OCI-M2 (cell line): ENCODE measurements at regions not wholly inside any gene's neighbourhood (a gene's known extent, or its start where the extent isn't known, plus 50 kb on each side); places are given as distances from the start of the nearest gene placed in this dataset.

Source experiments
- DNase-seq: peaks from one replicate; lab custom pipeline; 2025; ENCODE audit not compliant: unreplicated experiment; lab: John Stamatoyannopoulos, UW

DNA sequence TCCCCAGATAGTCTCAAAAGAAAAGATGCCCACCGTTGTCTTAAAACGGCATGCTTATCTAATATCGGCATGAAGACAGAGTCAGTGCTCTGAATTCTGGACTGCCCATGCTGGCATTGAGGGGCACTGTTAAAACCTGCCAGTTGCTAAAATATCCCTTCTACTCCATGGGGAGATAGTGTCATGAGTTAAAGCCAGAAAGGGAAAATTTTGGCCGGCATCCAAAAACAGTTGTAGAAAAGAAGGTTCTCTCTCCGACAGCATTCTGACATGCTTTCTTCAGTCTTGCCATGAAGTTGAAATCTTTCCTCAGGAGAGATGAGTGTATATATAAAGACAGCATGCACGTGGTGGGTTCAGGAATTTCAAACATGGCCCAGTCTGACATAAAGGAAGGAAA lies 401.3 kb upstream of the PIK3C3 start:
- DNase-seq = no peak

DNA sequence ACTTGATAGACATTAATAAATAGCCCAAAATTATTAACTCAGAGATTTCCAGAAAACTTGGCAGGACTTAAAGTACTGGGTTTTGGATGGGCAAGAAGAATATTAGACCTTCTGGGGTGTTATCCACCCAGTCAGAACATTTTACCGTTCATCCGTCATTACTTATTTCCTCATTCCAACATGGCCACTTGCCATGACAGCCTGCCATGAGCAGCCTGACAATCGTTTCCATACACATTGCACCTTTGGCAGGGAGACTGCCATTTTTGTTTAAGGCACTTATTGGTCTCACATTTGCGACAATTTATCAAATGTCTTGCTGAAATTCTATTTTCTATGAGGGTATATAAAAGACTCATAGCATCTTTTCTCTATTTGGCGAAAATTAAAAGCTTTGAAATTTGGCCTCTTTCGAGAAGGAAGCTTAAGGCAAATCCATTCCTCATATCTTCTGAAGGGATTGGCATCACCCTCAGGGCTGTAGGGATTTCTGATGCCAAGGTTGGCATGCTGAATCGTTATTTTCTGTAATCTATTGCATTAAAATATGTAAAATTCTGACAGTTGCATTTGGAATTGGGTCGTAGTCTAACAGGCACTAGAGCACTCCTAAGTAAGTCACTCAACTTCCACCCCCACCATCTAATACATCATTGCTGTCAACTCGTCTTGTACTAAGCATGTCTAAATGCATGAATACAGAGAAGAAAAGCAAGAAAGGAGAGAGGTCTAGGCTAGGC lies 406.3 kb upstream of the PIK3C3 start:
- no peak for DNase-seq

DNA sequence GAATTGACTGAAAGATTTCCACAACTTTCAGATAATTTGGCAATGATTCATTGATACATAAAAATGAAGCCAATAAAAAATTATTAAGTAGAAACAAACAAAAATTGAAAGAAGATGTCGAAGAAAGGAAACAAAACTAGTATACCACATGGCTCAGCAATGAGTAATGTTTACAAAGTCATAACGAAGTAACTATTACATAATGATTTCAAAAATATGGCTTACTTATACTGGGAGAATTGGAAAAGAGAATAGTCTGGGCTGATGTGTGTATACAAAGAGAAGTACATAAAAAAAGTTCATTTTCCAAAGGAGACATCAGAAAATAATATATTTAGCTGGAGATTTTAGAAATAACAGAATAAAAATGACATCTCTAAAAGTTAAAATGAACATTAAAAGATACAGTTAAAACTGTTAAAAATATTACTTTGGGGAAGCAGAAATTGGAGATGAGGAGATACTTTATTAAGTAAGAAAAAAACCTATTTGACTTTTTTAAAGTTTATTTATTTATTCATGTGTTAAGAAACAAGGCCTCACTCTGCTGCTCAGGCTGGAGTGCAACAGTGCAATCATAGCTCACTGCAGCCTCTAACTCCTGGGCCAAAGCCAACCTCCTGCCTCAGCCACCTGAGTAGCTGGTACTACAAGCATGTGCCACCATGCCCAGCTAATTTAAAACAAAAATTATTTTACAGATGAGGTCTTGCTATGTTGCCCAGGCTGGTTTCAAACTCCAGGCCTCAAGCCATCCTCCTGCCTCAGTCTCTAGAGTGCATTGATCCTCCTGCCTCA lies 409.7 kb upstream of the PIK3C3 start:
- DNase-seq = no peak

DNA sequence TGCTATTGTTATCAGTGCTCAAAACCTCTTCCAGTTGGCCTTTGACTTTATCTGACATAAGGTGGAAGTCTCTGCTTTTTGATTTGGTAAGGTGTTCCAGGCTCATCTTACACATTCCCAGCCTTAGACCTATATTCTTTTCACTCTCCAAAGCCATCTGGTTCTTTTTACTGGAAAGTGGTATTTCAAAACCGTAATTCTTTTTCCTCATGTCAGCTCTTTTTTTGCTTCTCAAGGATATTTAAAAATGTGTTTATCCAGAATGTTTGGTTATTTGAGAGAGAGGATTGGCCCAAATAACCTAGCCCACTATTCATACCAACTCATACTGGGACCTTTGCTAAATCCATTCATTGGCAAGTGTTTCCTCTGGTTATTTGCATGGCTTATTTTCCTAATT lies 411.2 kb upstream of the PIK3C3 start:
- no peak for DNase-seq

DNA sequence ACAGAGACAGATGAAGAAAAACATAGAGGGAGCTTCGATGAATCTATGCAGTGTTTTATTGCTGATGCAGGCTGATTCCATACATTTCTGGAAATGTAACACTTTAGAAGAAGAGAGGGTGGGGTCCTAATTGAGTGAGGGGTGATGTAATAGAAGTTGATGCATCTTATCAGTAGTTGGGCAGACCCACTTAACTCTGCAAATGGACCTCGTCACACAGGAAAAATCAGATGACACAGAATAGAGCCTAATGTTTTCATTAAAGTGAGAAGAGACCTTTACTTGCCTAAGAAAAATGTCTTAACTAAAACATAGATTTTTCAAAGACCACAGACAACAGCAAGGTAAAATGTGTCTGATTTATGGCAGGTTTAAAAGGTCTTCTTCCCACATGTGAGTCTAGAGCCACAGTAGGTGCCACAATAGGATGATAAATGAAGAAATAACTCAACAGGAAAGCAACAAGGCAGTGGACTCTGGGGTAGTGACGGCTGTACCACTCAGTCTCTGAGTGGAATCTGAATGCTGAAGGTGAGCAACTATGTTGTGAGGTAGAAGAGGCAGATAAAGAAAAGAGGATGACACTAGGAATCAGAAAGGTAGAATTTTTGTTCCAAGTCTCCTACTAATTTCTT lies 414.7 kb upstream of the PIK3C3 start:
- no peak for DNase-seq

DNA sequence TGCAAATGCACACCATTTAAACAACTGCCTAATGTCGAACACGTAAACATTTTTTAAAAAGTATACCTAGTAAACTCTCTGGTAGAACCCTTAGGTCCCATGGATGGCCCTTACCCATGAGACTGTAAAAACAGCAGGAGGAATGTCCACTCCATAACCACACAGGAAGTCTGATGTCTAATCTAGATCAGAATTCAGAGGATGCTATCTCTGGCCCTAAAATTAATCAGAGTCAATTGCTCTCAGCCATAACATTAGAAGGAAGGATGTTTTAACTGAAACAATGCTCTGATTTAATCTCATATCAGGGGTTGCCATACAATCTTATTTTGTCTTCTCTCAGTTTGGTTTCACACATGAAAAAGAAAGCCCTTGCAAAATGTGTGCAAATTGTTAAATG lies 416.3 kb upstream of the PIK3C3 start:
- DNase-seq = no peak

DNA sequence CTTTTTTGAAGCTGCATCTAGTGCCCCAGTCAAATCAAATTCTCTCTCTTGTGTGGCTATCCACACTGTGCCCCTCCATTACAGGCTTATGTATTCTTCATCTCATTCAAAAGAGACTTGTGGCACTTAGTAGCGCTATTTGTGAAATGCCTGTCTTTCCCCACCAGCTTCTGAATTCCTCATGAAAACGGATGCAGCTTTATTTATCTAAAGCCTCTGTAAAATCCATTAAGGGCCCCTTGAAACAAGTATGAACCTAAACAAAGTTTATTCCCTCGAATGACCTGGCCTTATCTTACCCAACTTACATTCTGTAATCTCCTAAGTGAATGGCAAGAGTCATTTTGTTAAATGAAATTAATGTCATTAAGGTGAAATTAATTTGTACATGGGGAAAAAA lies 417.4 kb upstream of the PIK3C3 start:
- DNase-seq = no peak

DNA sequence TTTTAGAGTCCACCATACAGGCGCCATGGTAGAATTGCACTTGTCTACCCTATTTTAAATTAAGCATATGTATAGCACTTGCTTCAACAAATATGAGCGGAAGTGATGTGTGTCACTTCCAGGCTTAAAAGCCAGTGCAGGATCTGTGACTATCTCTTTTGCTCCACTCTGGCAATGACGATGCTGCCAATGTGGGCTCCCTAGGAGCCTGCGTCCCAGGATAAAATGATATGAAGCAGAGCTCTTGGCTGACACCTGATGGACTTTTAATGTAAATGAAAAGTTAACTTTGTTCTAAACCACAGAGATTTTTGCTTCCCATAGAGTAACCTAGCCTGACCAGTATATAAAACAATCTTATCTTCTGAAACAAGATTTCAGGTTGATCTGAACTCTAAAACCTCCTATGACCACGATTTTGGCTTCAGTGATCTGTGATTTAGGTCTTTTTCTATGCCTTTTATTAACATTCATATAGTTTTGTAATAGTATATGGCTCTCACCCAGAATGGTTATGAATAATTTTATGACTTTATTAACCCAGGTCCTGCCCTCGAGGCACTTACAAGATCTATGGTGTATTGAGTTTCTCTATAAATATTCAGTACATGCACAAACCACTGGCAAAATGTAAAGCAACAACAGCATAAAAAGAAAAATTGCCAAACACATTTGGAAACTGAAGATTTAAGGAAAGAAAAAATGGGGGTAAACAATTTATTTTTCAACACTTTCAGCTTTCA lies 422.5 kb upstream of the PIK3C3 start:
- no peak for DNase-seq

DNA sequence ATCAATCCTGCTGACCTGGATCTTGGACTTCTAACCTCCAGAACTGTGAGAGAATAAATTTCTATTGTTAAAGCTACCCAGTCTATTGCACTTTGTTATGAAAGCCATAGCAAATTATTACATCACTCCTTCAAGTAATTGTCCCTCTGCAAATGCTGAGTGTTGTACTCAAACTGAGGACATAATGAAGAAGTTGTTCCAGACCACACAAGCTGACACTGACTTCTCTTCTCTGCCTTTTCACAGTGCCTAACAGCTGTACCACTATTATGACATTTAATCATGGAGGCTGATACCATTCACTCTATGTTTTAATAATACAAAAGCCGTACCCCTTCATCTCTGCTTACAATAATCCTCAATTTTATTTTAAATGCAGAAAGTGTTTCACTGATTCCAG lies 424.1 kb upstream of the PIK3C3 start:
- no peak for DNase-seq

DNA sequence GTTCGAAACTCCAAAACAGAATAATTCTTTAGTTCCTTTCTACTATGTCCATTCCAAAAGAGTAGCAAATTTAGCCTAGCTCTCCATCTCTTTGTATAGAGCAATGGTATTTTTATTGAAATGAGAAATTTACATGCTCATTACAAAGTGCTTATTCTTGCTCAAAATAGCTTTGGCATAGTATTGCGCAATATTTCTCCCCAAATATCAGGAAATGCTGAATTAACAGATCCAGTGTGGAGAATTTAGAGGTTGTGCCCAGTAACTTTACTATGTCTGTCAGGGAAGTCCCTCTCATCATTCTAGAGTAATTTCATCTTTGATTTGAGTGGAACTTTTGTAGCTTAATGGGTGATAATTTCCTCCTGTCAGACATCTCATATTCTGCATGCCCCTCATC lies 425.9 kb upstream of the PIK3C3 start:
- DNase-seq = no peak

DNA sequence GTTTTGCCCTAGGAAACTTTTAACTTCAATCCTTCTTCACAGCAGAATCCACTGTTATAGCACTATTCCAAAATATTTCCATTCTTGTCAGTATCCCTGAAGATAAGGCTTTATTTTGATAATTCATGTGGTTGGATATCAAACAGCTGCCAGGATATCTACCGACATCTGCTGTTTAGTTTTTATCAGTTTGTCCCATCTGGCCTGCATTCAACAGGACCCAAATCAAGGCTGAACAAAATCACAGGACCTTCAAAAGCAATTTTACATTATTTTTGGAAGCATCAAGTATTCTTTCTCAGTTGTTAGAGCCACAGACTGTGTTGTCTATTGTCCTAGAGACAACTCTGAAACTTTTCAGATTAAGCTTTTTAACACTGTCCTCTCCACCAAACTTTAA lies 429.0 kb upstream of the PIK3C3 start:
- no peak for DNase-seq

DNA sequence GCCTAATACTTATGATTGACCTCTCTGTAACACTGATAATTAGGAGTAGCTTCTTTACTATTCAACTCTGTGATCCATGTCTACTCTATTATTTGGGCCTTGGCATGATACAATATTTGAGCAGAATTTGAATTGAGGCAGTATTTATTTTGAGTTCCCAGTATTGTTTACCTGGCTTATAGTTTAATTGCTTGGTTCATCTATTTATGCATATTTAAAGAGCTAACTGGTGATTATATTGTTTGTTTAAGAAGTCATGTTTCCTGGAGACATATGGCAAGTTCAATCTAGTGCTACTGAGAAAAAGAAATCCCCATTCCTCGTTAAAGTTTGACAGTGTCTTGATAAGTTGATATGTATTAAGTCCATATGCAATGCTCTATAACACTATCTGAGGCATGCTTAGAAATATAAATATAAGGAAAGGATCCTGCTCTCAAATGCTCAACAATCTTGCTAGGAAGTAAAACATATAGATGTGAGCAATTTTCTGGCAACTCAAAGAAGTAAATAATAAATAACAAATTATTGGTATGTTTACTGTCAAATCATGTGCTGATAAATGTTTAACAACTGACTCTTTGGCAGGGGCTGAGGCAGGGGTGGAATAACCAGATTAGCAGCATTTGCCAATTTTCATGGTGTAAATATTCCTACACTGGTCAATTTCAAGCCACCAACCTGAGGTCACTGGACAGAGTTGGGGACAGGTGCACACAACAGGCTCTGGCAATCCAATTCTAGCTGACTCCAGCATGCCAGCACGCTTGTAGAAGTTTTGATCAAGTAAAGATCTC lies 430.2 kb upstream of the PIK3C3 start:
- DNase-seq = no peak

DNA sequence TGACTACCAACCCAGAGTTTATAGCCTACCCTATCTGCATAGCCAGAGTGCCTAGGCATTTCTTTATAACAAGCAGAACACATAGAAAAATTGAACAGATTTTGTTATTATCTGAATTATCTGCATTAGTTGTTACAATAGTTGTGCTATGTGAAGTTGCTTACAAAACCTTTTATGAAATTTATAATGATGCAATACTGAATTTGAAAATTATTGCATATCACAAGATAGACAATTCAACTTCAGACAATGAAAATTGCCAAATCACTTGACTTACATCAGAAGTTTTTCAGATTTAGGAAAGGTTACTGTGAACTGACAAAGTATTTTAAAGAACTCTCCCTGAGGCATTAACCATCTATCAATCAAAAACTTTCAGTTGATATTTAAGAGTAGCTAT lies 437.9 kb upstream of the PIK3C3 start:
- no peak for DNase-seq

DNA sequence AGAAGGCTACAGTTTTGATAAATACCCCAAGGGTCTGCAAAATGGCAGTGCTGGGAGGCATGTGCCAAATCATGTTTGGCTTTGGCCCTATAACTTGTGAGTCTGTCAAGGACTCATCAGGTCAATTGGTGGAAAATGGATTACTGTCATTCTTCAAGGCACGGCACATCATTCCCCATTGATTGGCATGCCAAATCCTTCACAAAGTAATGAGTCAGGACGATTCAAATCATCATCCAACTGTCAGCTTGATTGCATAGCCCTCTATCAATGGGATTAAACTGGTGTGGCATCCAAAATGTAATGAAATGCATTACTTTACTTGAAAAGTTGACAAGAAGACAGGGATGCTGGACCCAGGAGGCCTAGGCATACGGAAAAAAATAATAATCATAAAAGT lies 441.6 kb upstream of the PIK3C3 start:
- DNase-seq = no peak

DNA sequence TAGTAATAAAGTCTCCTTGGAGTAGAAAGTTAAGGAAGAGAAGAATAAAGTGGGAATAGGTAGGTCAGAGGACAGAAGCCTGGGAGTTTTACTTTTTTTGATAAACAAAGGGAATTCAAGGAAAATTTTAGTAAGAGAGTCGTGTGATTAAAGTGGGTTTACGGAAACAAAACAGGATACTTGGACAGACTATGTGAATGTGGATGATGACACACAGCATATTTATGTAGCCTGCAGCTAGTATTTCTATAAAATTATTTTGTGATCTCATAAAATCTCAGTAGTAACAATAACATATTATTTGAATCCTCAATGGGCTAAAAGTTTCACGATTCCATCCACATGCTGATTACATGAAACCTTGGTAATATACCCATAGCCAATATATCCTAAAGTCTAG lies 450.7 kb upstream of the PIK3C3 start:
- no peak for DNase-seq

DNA sequence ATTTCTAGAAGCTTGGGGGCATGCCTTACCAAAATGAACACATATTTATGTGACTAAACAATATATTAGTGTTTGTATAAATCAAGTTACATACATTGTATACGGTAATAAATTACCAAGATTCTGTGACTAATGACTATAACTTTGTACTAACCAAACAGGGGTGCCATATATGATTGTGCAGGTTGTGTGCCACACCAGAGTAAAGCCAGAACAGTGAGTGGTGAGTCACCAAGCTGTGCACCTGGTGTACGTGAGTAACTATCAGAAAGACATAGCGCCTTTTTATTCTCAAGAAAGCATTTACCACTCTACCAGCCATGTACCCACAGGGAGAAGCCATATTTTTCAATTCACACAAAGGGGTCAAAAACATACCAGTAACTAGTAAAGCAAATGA lies 453.2 kb upstream of the PIK3C3 start:
- DNase-seq = no peak

DNA sequence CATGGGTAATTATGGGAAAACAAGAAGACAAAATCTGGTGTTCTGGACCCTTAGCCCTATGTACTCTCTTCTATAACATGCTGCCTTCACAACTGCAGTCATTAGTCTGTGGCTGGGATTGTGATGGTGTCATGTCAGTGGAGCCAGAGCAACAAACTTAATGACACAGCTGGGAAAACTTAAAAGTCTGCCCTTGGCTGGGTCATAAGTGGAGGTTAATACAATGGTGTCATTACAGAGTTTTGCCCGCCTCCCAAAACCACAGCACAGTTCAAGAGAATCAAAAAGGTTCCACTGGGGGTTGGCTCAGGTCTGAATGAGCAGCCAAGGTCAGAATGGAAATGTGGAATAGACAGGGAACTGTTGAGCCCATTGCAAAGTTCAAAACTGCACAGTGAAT lies 455.7 kb upstream of the PIK3C3 start:
- no peak for DNase-seq

DNA sequence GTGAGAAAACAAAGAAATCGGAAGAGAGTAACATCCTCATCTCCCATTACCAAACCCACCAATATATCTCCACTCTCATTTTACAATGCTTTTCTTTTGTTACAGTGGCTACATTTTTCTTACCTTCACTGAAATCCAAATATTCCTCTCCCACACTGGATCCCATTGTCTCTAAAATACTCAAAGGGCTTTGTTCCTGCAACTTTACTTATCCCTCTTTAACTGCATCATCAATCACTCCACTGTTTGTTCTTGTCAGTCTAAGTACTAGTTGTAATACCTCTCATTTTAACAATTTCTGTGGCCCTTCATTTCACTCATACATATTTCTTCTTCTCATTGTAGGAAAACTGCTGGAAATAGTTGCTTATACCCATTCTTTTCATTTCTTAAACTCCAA lies 464.2 kb upstream of the PIK3C3 start:
- no peak for DNase-seq

DNA sequence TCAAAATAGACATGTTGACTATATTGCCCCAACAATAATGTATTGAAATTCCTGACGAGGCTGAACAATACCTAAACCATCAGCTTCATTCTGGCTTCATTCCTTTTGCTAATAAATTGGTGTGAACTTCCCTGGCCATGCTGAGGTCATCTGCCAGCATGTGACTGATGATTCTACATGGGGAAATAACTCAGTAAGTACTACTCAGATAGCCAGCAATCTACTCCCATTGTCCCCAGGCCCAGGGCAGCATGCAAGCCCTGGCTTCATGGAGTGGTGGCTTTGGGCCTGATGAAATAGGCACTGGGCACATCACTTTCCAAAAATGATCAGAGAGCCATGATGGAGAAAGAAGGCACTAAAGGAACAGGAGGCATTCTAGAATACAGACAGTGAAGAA lies 468.5 kb upstream of the PIK3C3 start:
- no peak for DNase-seq

DNA sequence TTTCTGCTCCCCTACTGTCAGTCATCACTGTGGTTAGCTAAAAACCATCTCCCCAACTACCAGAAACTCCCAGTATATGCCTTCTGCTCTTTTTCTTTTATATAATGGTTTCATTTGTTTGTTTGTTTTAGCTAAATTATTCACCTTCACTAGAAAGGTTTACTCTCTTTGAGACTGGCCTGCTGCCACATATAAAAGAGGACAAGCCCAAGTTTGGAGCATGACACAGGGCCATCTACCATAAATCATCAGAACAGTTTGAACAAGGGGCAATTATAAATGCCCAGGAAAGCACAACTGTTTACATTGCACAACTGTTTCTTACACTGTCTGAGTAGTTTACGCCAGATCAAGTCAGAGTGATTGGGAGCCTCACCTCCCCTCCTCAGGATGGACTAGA lies 471.0 kb upstream of the PIK3C3 start:
- DNase-seq = no peak

DNA sequence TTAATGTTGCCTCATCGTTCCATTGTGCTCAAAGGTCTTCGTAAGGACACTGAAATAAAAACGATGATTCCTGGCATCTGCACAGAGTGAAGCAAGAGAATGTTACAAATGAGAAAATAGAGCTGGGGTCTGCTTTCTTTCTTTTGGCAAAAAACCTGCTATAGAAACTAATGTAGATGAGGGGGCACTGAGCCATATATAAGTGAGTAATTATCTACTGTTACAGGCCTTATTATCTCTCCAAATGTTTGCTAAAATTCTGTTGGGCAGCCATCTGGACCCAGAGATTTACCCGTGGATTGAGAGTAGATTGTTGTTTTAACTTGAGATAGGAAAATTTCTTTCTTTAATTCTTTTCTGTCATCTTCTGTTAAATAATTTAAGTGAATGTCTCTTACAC lies 472.5 kb upstream of the PIK3C3 start:
- DNase-seq = no peak
